ENCODE measurements at regions not wholly inside any gene's neighbourhood (a gene's known extent, or its start where the extent isn't known, plus 50 kb on each side); places are given as distances from the start of the nearest gene placed in this dataset.

- Histone ChIP-seq H3K27ac (ENCODE audit: extremely low read depth, low read depth, low read length) (no peak overlapping the region), H3K9me3 (ENCODE audit: control insufficient read depth, insufficient read depth, low read depth, low read length) (no peaks in the 10 kb centered on the region), H3K36me3 (ENCODE audit: control insufficient read depth in 2 of 2, insufficient read depth in 1 of 2, low read length in 2 of 2) (no peaks in the 10 kb centered on the region), H3K4me3 (ENCODE audit: low read depth, low read length) (no peak overlapping the region), H3K4me1 (ENCODE audit: control insufficient read depth, insufficient read depth, low read length) (no peaks in the 10 kb centered on the region)
- ChIA-PET POLR2A (no interaction called here), CTCF (no interaction called here)
- TF ChIP-seq ZNF629 (tag by site-specific recombination; IDR thresholded peaks at IDR 0.05), result no peak
- TF ChIP-seq ZNF561 (tag by site-specific recombination; IDR thresholded peaks at IDR 0.05; ENCODE audit: borderline replicate concordance), result no peak
- TF ChIP-seq ZNF768 (tag by site-specific recombination; IDR thresholded peaks at IDR 0.05), result no peak
- no peak for TF ChIP-seq PRDM6 (tag by site-specific recombination; IDR thresholded peaks at IDR 0.05)
- no peak for TF ChIP-seq ZNF701 (tag by site-specific recombination; IDR thresholded peaks at IDR 0.05)
- no peak for TF ChIP-seq ZNF2 (tag by site-specific recombination; IDR thresholded peaks at IDR 0.05)
- TF ChIP-seq ZNF416 (tag by site-specific recombination; IDR thresholded peaks at IDR 0.05), result no peak
- no peak for TF ChIP-seq ZNF335 (tag by site-specific recombination; conservative IDR thresholded peaks at IDR 0.05)
- TF ChIP-seq ZBTB8A (tag by site-specific recombination; IDR thresholded peaks at IDR 0.05), result no peak
- TF ChIP-seq, protein P1, sequence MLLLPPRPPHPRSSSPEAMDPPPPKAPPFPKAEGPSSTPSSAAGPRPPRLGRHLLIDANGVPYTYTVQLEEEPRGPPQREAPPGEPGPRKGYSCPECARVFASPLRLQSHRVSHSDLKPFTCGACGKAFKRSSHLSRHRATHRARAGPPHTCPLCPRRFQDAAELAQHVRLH (tag by site-specific recombination; IDR thresholded peaks at IDR 0.05), result no peak
- no peak for TF ChIP-seq ZNF76 (tag by site-specific recombination; IDR thresholded peaks at IDR 0.05; ENCODE audit: borderline replicate concordance, low read depth)
- no peak for TF ChIP-seq ZNF24 (tag by site-specific recombination; IDR thresholded peaks at IDR 0.05)
- no peak for TF ChIP-seq ZNF202 (tag by site-specific recombination; IDR thresholded peaks at IDR 0.05; ENCODE audit: borderline replicate concordance)
- TF ChIP-seq PRDM4 (tag by site-specific recombination; IDR thresholded peaks at IDR 0.05), result no peak
These were observed 392.6 kb downstream of the DSEL start for GRCh38 chr18:67123901-67124300.

DNA sequence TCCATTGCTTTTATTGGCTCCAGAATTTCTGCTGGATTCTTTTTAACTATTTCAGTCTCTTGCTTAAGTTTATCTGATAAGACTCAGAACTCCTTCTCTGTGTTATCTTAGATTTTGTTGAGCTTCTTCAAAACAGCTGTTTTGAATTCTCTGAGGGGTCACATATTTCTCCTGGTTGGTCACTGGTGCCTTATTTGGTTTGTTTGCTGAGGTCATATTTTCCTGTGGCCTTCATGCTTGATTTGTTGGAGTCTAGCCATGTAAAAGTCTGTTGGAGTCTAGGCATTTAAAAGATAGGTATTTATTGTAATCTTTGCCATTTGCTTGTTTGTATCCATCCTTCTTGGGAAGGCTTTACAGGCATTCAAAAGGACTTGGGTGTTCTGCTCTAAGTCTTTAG is 398.7 kb downstream of the DSEL start:
- TF ChIP-seq, protein P2, sequence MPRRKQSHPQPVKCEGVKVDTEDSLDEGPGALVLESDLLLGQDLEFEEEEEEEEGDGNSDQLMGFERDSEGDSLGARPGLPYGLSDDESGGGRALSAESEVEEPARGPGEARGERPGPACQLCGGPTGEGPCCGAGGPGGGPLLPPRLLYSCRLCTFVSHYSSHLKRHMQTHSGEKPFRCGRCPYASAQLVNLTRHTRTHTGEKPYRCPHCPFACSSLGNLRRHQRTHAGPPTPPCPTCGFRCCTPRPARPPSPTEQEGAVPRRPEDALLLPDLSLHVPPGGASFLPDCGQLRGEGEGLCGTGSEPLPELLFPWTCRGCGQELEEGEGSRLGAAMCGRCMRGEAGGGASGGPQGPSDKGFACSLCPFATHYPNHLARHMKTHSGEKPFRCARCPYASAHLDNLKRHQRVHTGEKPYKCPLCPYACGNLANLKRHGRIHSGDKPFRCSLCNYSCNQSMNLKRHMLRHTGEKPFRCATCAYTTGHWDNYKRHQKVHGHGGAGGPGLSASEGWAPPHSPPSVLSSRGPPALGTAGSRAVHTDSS (tag by site-specific recombination; IDR thresholded peaks at IDR 0.05), result no peak
- no peak overlapping the region for H3K27ac ChIP-seq (ENCODE audit: extremely low read depth, low read depth, low read length)
- H3K36me3 ChIP-seq (ENCODE audit: control insufficient read depth in 2 of 2, insufficient read depth in 1 of 2, low read length in 2 of 2), result no peaks in the 10 kb centered on the region
- ChIA-PET POLR2A (no interaction called here), CTCF (interaction anchor here (1.1 kb wide), 1 partner anchor 13 kb away, joined by 3 read pairs; no protein-coding TSS in a partner anchor)
- H3K4me3 ChIP-seq (ENCODE audit: low read depth, low read length), result no peak overlapping the region
- no peaks in the 10 kb centered on the region; the same call in 1 of the 2 replicates for H3K9me3 ChIP-seq (ENCODE audit: control insufficient read depth, insufficient read depth, low read depth, low read length)
- no peaks in the 10 kb centered on the region for H3K4me1 ChIP-seq (ENCODE audit: control insufficient read depth, insufficient read depth, low read length)

GRCh38 chr18:67109535-67109934 is 407.0 kb downstream of the DSEL start:
- Histone ChIP-seq H3K4me3 (ENCODE audit: low read depth, low read length) (no peak overlapping the region), H3K4me1 (ENCODE audit: control insufficient read depth, insufficient read depth, low read length) (no peaks in the 10 kb centered on the region), H3K9me3 (ENCODE audit: control insufficient read depth, insufficient read depth, low read depth, low read length) (no peaks in the 10 kb centered on the region; the same call in 1 of the 2 replicates), H3K27ac (ENCODE audit: extremely low read depth, low read depth, low read length) (no peak overlapping the region), H3K36me3 (ENCODE audit: control insufficient read depth in 2 of 2, insufficient read depth in 1 of 2, low read length in 2 of 2) (no peaks in the 10 kb centered on the region)
- TF ChIP-seq ZNF26 (tag by site-specific recombination; IDR thresholded peaks at IDR 0.05) (no peak), ZNF175 (tag by site-specific recombination; IDR thresholded peaks at IDR 0.05) (no peak)
- CTCF ChIA-PET, result interaction anchor here (1.5 kb wide), 1 partner anchor 91 kb away, joined by 3 read pairs; no protein-coding TSS in a partner anchor
- POLR2A ChIA-PET, result no interaction called here
